HepG2 (cell line): ENCODE measurements at regions not wholly inside any gene's neighbourhood (a gene's known extent, or its start where the extent isn't known, plus 50 kb on each side); places are given as distances from the start of the nearest gene placed in this dataset.

Experiments
- ATAC-seq: fragments of 200-7000 bp; cut with Tn5 transposase; 3 replicates; pipeline ENCODE4 v1.9.1; 2020; ENCODE audit warnings: mild to moderate bottlenecking, moderate library complexity
- BruUV-seq: library from RNA; stranded (reverse); fragments of 400-500 nt; replicated peaks from 2 replicates; lab custom pipeline; 2021; lab: Mats Ljungman, UMichigan
- CTCF ChIA-PET: fragments of 300-600 bp; formaldehyde crosslinking; extraction: SDS; loops from one replicate; lab custom pipeline; 2021; ENCODE audit warnings: low total read pairs, inconsistent platforms, low intra/inter-chr PET ratio; lab: Yijun Ruan, JAX
- POLR2A ChIA-PET: fragments of 350-600 bp; sonication (Branson Sonifier 250); formaldehyde crosslinking; loops from one replicate; lab custom pipeline; 2020; ENCODE audit warnings: antibody characterized with exemption, inconsistent platforms; lab: Yijun Ruan, JAX
- DNase-seq: peaks from one replicate; pipeline ENCODE4 v3.0.0-alpha.2; 2015; ENCODE audit warnings: low spot score
- FAIRE-seq: peaks from 3 replicates; lab custom pipeline; 2011; peaks lifted over from hg19 to GRCh38; lab: Jason Lieb, UNC
- H2AFZ ChIP-seq: one replicate; pipeline ENCODE4 v1.6.1; 2011; ENCODE audit warnings: low read length, inconsistent platforms
- H3K27ac ChIP-seq: fragments of 300-600 bp; 3 replicates; pipeline ENCODE4 v1.8.0; 2011; ENCODE audit warnings: mixed run types, mild to moderate bottlenecking, mixed read lengths, low read length, inconsistent platforms; ENCODE audit not compliant: insufficient read depth; ENCODE audit errors: extremely low read length
- H3K27me3 ChIP-seq, 2 experiments: fragments of 200-600 bp in 1 of 2; 2 replicates in 1 of 2; 3 replicates in 1 of 2; pipeline versions ENCODE4 v1.6.0 to v1.8.0; 2011; ENCODE audit warnings: low read length in 2 of 2, mild to moderate bottlenecking in 2 of 2, moderate library complexity in 2 of 2, inconsistent platforms in 1 of 2; ENCODE audit not compliant: insufficient read depth in 2 of 2, control insufficient read depth in 1 of 2
- H3K36me3 ChIP-seq, 2 experiments: fragments of 200-600 bp in 1 of 2; replicated peaks in 1 of 2; 2 replicates in 1 of 2; 3 replicates in 1 of 2; pipeline versions ENCODE4 v1.5.1 to v1.8.0; 2011; ENCODE audit warnings: low read length in 2 of 2, inconsistent platforms in 1 of 2; ENCODE audit not compliant: insufficient read depth in 2 of 2, control insufficient read depth in 1 of 2
- H3K4me1 ChIP-seq: 2 replicates; pipeline ENCODE4 v1.5.1; 2012; ENCODE audit warnings: low read length, inconsistent platforms; ENCODE audit not compliant: insufficient read depth
- H3K4me2 ChIP-seq: 2 replicates; pipeline ENCODE4 v1.6.0; 2011; ENCODE audit warnings: low read depth, low read length, inconsistent platforms
- H3K4me3 ChIP-seq, 3 experiments: fragments of 200-600 bp in 1 of 3; sonication (generic), shearing (Covaris generic) in 1 of 3; replicated peaks in 1 of 3; 2 replicates each; pipeline ENCODE4 v1.5.1; 2011 to 2016; ENCODE audit warnings: low read length in 3 of 3, inconsistent platforms in 2 of 3, low read depth in 2 of 3, mild to moderate bottlenecking in 2 of 3, control low read depth in 1 of 3, mixed read lengths in 1 of 3; ENCODE audit not compliant: insufficient read depth in 1 of 3
- H3K79me2 ChIP-seq: one replicate; pipeline ENCODE4 v1.6.1; 2011; ENCODE audit warnings: low read length, inconsistent platforms; ENCODE audit not compliant: insufficient read depth
- H3K9ac ChIP-seq: 2 replicates; pipeline ENCODE4 v1.6.0; 2011; ENCODE audit warnings: mild to moderate bottlenecking, low read depth, low read length, inconsistent platforms; ENCODE audit not compliant: insufficient read depth
- H3K9me3 ChIP-seq: 2 replicates; pipeline ENCODE4 v1.5.1; 2012; ENCODE audit warnings: mild to moderate bottlenecking, low read length
- H4K20me1 ChIP-seq: 2 replicates; pipeline ENCODE4 v1.6.0; 2011; ENCODE audit warnings: inconsistent platforms, mild to moderate bottlenecking, low read length, moderate library complexity; ENCODE audit not compliant: insufficient read depth
- FOXJ3 ChIP-seq: sonication (generic); formaldehyde crosslinking; IDR thresholded peaks from 2 replicates; pipeline ENCODE4 v1.4.0; 2020; ENCODE audit warnings: missing genetic modification reagents, mild to moderate bottlenecking, borderline replicate concordance
- JUND ChIP-seq: sonication (generic); formaldehyde crosslinking; IDR thresholded peaks from 2 replicates; pipeline ENCODE4 v1.8.0; 2022; ENCODE audit warnings: mild to moderate bottlenecking, missing genetic modification reagents
- MBNL3 ChIP-seq: fragments of 250-450 bp; sonication (Bioruptor Pico); conservative IDR thresholded peaks from 2 replicates; pipeline ENCODE4 v1.8.0; 2022; ENCODE audit warnings: mild to moderate bottlenecking, inconsistent platforms
- PAWR ChIP-seq: sonication (generic); formaldehyde crosslinking; IDR thresholded peaks from 2 replicates; pipeline ENCODE4 v1.4.0; 2020; ENCODE audit warnings: missing genetic modification reagents, mild to moderate bottlenecking, borderline replicate concordance
- SMAD1 ChIP-seq: sonication (generic); formaldehyde crosslinking; IDR thresholded peaks from 2 replicates; pipeline ENCODE4 v1.4.0; 2020; ENCODE audit warnings: missing genetic modification reagents, low read depth, mild to moderate bottlenecking, borderline replicate concordance
- TBX2 ChIP-seq: sonication (generic); formaldehyde crosslinking; IDR thresholded peaks from 2 replicates; pipeline ENCODE4 v1.5.0; 2020; ENCODE audit warnings: missing genetic modification reagents, mild to moderate bottlenecking, borderline replicate concordance
- TBX3 ChIP-seq: fragments of 450-650 bp; IDR thresholded peaks from 2 replicates; pipeline ENCODE4 v1.6.1; 2017; ENCODE audit warnings: antibody characterized with exemption, mild to moderate bottlenecking, inconsistent platforms, borderline replicate concordance
- TCF7 ChIP-seq: sonication (generic); IDR thresholded peaks from 2 replicates; pipeline ENCODE4 v1.6.1; 2016; ENCODE audit warnings: antibody characterized with exemption, low read depth
- TFE3 ChIP-seq: IDR thresholded peaks from 2 replicates; pipeline ENCODE4 v1.6.1; 2016
- ZBTB8A ChIP-seq: sonication (generic); formaldehyde crosslinking; IDR thresholded peaks from 2 replicates; pipeline ENCODE4 v1.4.0; 2020; ENCODE audit warnings: mild to moderate bottlenecking, low read depth, missing genetic modification reagents, borderline replicate concordance
- ZNF564 ChIP-seq: sonication (generic); formaldehyde crosslinking; IDR thresholded peaks from 2 replicates; pipeline ENCODE4 v1.8.1; 2023; ENCODE audit warnings: mild to moderate bottlenecking, missing genetic modification reagents
- ZNF800 ChIP-seq: sonication (generic); formaldehyde crosslinking; IDR thresholded peaks from 2 replicates; pipeline ENCODE4 v1.4.0; 2020; ENCODE audit warnings: missing genetic modification reagents
- WGBS: methylation state at CpG from one replicate; pipeline ENCODE4 v1.1.6; 2017; ENCODE audit warnings: low lambda C conversion rate; 5-methylcytosine and 5-hydroxymethylcytosine counted together
- in situ Hi-C: cut with HindIII; loops from 2 replicates; pipeline ENCODE4 v1.10.0; 2017; ENCODE audit warnings: low pct_unique_long_range_greater_than_20kb; ENCODE audit not compliant: extremely low pct_ligation_motif_present
- intact Hi-C: fragments of 100-400 bp; cut with micrococcal nuclease; formaldehyde crosslinking; loops from one replicate; pipeline ENCODE4 v1.10.0; 2022; ENCODE audit not compliant: unreplicated experiment

DNA sequence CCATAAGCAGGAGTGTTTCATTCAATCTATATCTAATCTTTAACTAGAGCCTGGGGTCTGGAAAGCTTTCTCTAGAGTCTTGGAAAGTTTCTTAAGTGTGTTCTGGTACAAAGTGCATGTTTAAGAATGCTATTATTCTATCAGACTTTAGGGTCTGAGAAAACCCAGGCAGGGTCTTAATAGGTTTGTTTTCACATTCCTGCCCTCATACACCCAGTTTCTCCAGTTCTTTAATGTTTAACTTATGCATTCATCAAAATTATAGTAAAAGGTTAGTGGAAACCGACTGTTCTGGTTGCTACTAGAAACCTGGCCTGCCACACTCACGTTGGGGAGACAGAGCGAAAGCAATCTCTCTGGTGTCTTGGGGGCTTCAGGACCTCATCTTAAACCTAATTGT lies 102.9 kb upstream of the WDR72 start:
- TF ChIP-seq TBX3 (no peak), JUND (CRISPR knock-in tag) (no peak), TFE3 (no peak), PAWR (CRISPR knock-in tag) (no peak), MBNL3 (CRISPR knock-in tag) (no peak), TCF7 (no peak), ZNF800 (no peak), FOXJ3 (CRISPR knock-in tag) (no peak), SMAD1 (no peak), TBX2 (CRISPR knock-in tag) (no peak), ZNF564 (CRISPR knock-in tag) (no peak), ZBTB8A (CRISPR knock-in tag) (no peak)
- TF ChIP-seq, all 625 proteins: peak for 0
- no peak for DNase-seq
- Histone ChIP-seq H2AFZ (no peak overlapping the region), H3K4me3 (no peak overlapping the region), H3K79me2 (no peaks in the 10 kb centered on the region), H4K20me1 (no peaks in the 10 kb centered on the region), H3K27ac (no peak overlapping the region), H3K4me2 (no peak overlapping the region), H3K9me3 (no peaks in the 10 kb centered on the region; the same call in 1 of the 2 replicates), H3K9ac (no peak overlapping the region), H3K4me1 (peaks cover 11% of the 10 kb centered on the region), H3K36me3 (no peaks in the 10 kb centered on the region), H3K27me3 (no peaks in the 10 kb centered on the region)
- no peak for FAIRE-seq
- ChIA-PET POLR2A (no interaction called here), CTCF (no interaction called here)
- in situ Hi-C loops, result no loop called here
- BruUV-seq, result no TSS peak
- no peak for ATAC-seq
- intact Hi-C loops, result no loop called here
- WGBS, result 59% methylated on average over 3 of the region's 3 CpGs
